VCaP (cell line): ENCODE measurements at regions not wholly inside any gene's neighbourhood (a gene's known extent, or its start where the extent isn't known, plus 50 kb on each side); places are given as distances from the start of the nearest gene placed in this dataset.
"Not testable (repeated sequence)": the region's sequence is repeated elsewhere in the genome, so short reads cannot be mapped to it uniquely, and the experiment has no call there.

Source experiments
- H3K27ac ChIP-seq: fragments of 450-650 bp; 2 replicates; pipeline ENCODE4 v1.5.1; 2017
- TF ChIP-seq, protein P1 (sequence below): fragments of 450-650 bp; conservative IDR thresholded peaks from 2 replicates; pipeline ENCODE4 v1.5.1; 2017; ENCODE audit warnings: mild to moderate bottlenecking, moderate library complexity

DNA sequence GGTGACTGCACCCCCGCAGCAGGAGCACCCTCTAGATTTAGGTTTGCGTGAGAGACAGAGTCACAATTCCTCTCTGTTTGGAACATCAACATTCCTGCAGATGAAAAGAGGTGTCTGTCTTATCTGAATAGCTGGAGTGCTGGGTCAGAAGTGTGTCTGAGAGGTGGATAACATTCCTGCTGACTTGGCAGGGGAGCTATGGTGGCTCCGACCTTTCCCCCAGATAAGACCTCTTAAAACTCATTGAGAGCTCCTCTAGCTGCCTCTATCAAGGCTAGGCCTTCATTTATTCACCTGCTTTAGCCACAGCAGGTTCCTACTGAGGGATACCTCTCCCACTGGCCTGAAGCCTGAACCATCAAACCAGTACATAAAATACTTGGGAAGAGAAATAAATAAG lies 615.5 kb downstream of the LRRC70 start:
- TF ChIP-seq, protein P1, sequence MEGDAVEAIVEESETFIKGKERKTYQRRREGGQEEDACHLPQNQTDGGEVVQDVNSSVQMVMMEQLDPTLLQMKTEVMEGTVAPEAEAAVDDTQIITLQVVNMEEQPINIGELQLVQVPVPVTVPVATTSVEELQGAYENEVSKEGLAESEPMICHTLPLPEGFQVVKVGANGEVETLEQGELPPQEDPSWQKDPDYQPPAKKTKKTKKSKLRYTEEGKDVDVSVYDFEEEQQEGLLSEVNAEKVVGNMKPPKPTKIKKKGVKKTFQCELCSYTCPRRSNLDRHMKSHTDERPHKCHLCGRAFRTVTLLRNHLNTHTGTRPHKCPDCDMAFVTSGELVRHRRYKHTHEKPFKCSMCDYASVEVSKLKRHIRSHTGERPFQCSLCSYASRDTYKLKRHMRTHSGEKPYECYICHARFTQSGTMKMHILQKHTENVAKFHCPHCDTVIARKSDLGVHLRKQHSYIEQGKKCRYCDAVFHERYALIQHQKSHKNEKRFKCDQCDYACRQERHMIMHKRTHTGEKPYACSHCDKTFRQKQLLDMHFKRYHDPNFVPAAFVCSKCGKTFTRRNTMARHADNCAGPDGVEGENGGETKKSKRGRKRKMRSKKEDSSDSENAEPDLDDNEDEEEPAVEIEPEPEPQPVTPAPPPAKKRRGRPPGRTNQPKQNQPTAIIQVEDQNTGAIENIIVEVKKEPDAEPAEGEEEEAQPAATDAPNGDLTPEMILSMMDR: no peak
- no peak overlapping the region for H3K27ac ChIP-seq

DNA sequence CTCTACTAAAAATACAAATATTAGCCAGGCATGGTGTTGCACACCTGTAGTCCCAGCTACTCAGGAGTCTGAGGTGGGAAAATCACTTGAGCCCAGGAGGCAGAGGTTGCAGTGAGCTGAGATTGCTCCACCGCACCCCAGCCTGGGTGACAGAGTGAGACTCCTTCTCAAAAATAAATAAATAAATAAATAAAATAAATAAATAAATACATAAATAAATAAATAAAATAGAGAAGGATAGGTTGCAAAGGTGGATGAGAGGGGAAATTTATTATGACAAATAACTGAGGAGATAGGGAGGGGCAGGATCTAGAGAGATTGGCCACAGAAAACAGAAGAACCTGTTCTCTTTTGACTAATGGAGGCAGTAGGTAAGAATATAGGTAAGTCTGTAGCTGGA lies 601.6 kb downstream of the LRRC70 start:
- not testable (repeated sequence) for H3K27ac ChIP-seq

DNA sequence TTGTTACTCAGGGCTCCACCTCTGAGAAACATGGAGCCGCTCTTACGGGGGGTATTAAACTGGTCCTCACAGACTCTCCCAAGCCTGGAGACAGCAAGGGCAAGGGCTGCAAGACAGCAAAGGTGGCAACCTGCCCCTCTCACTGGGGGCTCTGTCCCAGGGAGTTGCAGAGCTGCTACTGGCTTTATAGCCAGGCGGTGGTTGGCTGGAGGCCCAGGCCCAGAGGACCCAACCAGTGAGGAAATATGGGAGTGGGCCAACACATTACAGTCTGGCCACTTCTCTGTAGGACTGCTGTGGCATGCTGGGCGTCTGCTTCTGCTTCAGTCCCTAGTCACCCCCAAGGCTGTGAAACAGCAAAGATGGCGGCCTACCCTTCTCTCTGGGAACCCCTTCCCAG lies 597.2 kb downstream of the LRRC70 start:
- no peak overlapping the region for H3K27ac ChIP-seq
- TF ChIP-seq, protein P1: no peak

DNA sequence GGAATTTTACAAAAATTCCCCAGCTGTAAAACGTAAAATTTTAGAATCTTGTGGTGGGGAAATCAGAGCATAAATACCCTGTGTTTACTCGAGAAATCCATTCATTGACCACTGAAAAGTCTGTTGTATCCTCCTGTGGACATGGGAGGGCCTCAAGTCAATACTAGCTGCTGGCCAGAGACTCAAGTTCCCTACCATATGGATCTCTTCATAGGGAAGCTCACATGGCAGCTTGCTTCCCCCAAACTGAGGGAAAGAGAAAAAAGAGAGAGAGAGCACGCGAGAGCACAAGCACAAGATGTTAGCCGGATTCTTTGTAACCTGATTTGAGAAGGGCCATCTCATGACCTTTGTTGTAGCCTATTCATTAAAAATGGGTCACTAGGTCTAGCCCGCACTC lies 591.9 kb downstream of the LRRC70 start:
- no peak overlapping the region for H3K27ac ChIP-seq
- TF ChIP-seq, protein P1: no peak

DNA sequence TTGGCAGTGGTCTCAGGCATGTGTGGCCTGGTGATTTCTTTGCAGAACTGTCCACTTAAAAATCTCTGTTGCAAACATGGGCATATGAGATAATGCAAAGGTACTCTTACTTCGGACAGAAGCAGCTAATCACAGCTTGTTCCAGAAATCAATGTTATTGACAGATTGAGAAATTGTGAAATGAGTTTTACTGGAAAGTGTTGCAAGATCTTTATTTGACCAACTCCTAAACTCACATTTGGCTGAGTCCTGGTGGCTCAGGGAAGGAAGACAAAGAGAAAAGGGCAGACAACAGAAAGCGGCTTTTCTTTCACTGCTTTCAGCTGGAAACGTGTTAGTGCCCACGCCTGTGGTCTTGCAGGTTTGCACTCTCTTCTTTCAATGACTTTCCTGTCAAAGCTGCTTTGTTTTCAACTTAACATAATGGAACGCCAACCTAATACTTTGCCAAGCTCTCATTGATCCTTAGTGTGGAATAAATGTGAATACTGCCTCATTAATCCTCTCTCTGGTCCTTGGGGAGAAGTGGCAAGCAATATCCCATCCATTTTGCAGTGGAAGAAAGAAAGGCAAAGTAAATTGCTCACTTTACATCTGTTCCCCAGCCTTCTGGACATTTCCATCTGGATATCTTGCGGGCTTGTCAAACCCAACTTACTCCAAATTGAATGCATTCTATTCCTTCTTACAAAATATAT lies 586.4 kb downstream of the LRRC70 start:
- TF ChIP-seq, protein P1: no peak

DNA sequence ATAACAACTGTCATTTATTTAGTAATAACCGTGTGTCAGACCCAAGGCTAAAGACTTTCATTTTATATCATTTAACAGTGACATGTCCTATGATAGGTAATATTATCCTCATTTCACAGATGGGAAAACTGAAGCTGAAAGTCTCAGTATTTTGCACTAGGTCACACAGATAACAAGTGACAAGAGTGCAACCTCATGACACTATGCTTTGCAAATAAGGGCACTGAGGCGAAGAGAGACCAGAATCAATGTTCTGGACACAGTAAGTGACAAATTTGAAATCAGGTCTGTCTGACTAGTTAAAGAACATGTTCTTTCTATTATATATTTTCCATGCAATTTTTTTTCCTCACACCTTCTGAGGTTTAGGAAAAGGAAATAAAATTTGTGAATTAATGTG lies 585.7 kb downstream of the LRRC70 start:
- TF ChIP-seq, protein P1: no peak
- no peak overlapping the region for H3K27ac ChIP-seq

More for the DNA sequence above, 586.4 kb downstream of the LRRC70 start:
- no peak overlapping the region for H3K27ac ChIP-seq

DNA sequence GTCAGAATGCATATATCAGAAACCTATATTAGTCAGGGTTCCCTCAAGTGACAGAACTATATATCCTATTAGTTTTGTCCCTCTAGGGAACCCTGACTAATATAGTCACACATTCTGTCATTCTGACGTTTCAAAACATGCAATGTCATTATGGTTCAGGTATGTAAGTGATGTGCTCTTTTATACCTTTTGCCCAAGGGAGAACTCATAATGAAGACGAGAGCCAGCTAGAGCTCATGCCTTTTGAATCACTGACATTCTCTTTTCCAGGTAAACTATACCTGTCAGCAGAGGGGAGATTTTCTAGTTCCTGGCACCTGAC lies 576.7 kb downstream of the LRRC70 start:
- no peak overlapping the region for H3K27ac ChIP-seq
- TF ChIP-seq, protein P1: no peak

DNA sequence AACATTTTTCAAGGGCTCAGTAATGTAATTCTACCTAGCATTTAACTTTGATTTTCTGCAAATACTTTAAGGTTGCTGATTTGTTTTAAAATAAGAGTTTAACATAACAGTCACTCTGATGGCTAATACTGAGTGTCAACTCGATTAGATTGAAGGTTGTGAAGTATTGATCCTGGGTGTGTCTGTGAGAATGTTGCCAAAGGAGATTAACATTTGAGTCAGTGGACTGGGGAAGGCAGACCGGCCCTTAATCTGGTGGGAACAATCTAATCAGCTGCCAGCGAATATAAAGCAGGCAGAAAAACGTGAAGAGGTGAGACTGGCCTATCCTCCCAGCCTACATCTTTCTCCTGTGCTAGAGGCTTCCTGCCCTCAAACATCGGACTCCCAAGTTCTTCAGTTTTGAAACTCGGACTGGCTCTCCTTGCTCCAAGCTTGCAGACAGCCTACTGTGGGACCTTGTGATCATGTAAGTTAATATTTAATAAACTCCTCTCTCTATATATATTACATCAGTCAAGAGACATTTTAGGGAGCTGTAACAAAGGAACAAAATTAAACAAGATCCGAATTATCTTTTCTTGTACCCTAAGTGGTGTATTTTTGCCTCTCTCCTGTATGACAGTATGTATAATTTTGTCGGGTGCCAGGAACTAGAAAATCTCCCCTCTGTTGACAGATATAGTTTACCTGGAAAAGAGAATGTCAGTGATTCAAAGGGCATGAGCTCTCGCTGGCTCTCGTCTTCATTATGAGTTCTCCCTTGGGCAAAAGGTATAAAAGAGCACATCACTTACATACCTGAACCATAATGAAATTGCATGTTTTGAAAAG lies 576.1 kb downstream of the LRRC70 start:
- no peak overlapping the region for H3K27ac ChIP-seq

More for the DNA sequence above, 576.1 kb downstream of the LRRC70 start:
- TF ChIP-seq, protein P1: no peak
